Sigmoid colon (tissue), 6 donors: ENCODE measurements at regions not wholly inside any gene's neighbourhood (a gene's known extent, or its start where the extent isn't known, plus 50 kb on each side); places are given as distances from the start of the nearest gene placed in this dataset.

Source experiments
- DNase-seq: peaks from one replicate; pipeline ENCODE4 v3.0.0-alpha.2; 2019
- H3K27ac ChIP-seq, 4 donors: fragments of 200-600 bp; sonication (generic); one replicate each; pipeline ENCODE4 v1.5.1; 2016 to 2019; ENCODE audit warnings: mild to moderate bottlenecking in 1 of 4
- H3K27me3 ChIP-seq, 3 donors: fragments of 200-600 bp; sonication (generic); one replicate each; pipeline ENCODE4 v1.5.1; 2019; ENCODE audit warnings: mild to moderate bottlenecking in 1 of 3
- H3K36me3 ChIP-seq, 4 donors: fragments of 200-600 bp; sonication (generic); one replicate each; pipeline ENCODE4 v1.5.1; 2016 to 2019
- H3K4me1 ChIP-seq, 4 donors: fragments of 200-600 bp; sonication (generic); one replicate each; pipeline ENCODE4 v1.5.1; 2017 to 2019
- H3K4me3 ChIP-seq, 4 donors: fragments of 200-600 bp; sonication (generic); one replicate each; pipeline ENCODE4 v1.5.1; 2017 to 2019; ENCODE audit warnings: mild to moderate bottlenecking in 2 of 4, moderate library complexity in 1 of 4
- H3K9me3 ChIP-seq, 4 donors: fragments of 200-600 bp in 3 of 4; sonication (generic) in 3 of 4; one replicate each; pipeline versions ENCODE4 v1.5.1 to v1.6.1; 2013 to 2019
- CTCF ChIP-seq, 4 experiments: fragments of 450-650 bp in 3 of 4; fragments of 200-600 bp in 1 of 4; IDR thresholded peaks; one replicate each; pipeline ENCODE4 v1.5.1; 2016 to 2019; ENCODE audit warnings: antibody characterized with exemption in 4 of 4, mild to moderate bottlenecking in 3 of 4, moderate library complexity in 2 of 4
- EP300 ChIP-seq, 4 donors: sonication (generic); formaldehyde crosslinking; IDR thresholded peaks; one replicate each; pipeline ENCODE4 v1.6.1; 2017; ENCODE audit warnings: antibody characterized with exemption in 4 of 4
- POLR2A ChIP-seq, 2 donors: fragments of 450-650 bp; IDR thresholded peaks; one replicate each; pipeline ENCODE4 v1.6.1; 2016; ENCODE audit warnings: antibody characterized with exemption in 2 of 2, mild to moderate bottlenecking in 2 of 2, moderate library complexity in 2 of 2
- POLR2AphosphoS5 ChIP-seq, 4 donors: sonication (generic); formaldehyde crosslinking; IDR thresholded peaks; one replicate each; pipeline ENCODE4 v1.6.1; 2017; ENCODE audit warnings: antibody characterized with exemption in 4 of 4
- WGBS, 2 donors: extraction: QIAGEN DNeasy Blood & Tissue Kit; methylation state at CpG; one replicate each; pipeline ENCODE4 v1.1.7; 2013; 5-methylcytosine and 5-hydroxymethylcytosine counted together
- intact Hi-C: fragments of 100-400 bp; cut with DNase I; formaldehyde crosslinking; loops from one replicate; pipeline ENCODE4 v1.15.1; 2023
- donor health status: healthy with polysubstance abuse.
- donor health status: healthy.

DNA sequence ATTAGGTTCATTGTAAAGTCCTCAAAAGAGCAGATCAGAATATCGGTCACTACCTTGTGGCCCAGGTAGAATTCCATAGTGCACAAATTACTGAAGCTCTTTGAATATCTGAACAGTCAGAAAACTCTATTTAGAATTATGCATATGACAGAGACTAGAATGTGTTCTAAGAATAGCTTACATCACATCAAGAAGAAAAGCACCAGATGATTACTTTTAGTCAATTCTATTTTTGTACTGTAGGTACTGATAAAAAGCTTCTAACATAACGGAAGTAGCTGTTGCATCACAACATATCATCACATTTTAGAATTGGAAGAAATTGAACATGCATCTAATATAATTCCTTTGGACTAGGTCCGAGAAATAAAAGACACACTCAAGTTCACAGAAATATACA is 946.6 kb upstream of the ARRDC3 start:
- WGBS, 2 donors = 84 to 89% methylated on average over 3 of the region's 3 CpGs
- Histone ChIP-seq H3K4me3 (no peak overlapping the region), H3K36me3 (no peaks in the 10 kb centered on the region)

DNA sequence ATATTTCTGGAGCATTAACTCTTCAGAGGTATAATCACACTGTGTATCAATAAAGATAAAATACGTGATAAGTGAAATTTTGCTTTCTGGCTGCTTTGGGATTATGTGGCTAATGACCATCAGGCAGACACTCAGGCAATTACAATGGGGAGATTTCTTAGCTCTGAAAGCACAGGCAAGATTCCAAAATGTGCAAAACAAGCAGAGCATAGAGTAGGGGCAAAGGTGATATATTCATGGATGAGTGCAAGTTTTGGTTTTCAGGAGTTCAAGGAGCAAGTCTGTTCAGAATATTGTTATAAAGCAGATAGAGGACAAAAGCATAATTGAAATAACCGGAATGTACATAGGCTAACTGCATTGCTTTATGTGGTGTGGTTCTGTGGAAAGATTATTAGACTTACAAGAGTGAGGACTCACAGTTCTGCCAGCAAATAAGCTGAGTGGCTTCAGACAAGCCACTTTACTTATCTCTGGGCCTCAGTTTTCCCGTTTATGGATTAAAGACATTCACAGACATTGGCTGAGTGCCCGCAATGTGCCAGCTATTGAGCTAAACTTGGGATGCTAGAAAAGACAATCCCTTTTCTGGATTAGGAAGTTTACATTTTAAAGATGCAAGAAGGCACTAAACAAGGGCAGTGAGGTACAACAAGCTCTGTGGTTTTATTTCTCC is 945.6 kb upstream of the ARRDC3 start:
- TF ChIP-seq POLR2AphosphoS5 (IDR thresholded peaks at IDR 0.05) = no peak
- TF ChIP-seq POLR2A (IDR thresholded peaks at IDR 0.05) = no peak
- TF ChIP-seq CTCF (IDR thresholded peaks at IDR 0.05) = no peak
- no peak for TF ChIP-seq EP300 (IDR thresholded peaks at IDR 0.05)
- Histone ChIP-seq H3K36me3 (no peaks in the 10 kb centered on the region), H3K27me3 (no peaks in the 10 kb centered on the region), H3K4me1 (no peaks in the 10 kb centered on the region), H3K9me3 (no peaks in the 10 kb centered on the region), H3K27ac (no peak overlapping the region), H3K4me3 (no peak overlapping the region)
- WGBS, 2 donors = 58 to 82% methylated on average over 4 of the region's 4 CpGs
- intact Hi-C loops = no loop called here
- DNase-seq = no peak

More for the DNA sequence above, 946.6 kb upstream of the ARRDC3 start:
- Histone ChIP-seq H3K27ac (no peak overlapping the region), H3K27me3 (no peaks in the 10 kb centered on the region), H3K4me1 (no peaks in the 10 kb centered on the region), H3K9me3 (no peaks in the 10 kb centered on the region)
- intact Hi-C loops = no loop called here
- DNase-seq = no peak
- no peak for TF ChIP-seq POLR2AphosphoS5 (IDR thresholded peaks at IDR 0.05)
- TF ChIP-seq EP300 (IDR thresholded peaks at IDR 0.05) = no peak
- no peak for TF ChIP-seq CTCF (IDR thresholded peaks at IDR 0.05)
- TF ChIP-seq POLR2A (IDR thresholded peaks at IDR 0.05) = no peak

DNA sequence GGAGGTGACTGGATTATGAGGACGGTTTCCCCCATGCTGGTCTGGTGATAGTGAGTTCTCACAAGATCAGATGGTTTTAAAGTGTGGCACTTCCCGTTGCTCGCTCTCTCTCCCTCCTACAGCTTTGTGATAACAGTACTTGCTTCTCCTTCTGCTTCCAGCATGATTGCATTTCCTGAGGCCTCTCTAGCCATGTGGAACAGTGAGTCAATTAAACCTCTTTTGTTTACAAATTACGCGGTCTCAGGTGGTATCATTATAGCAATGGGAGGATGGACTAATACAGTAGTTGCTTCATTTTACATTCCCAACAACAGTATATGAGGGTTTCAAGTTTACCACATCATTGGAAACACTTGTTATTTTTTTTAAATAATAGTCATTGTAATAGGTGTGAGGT is 937.3 kb upstream of the ARRDC3 start:
- TF ChIP-seq POLR2AphosphoS5 (IDR thresholded peaks at IDR 0.05) = no peak
- no peak for TF ChIP-seq CTCF (IDR thresholded peaks at IDR 0.05)
- TF ChIP-seq EP300 (IDR thresholded peaks at IDR 0.05) = no peak
- TF ChIP-seq POLR2A (IDR thresholded peaks at IDR 0.05) = no peak
- no peak for DNase-seq
- H3K9me3 ChIP-seq = peaks cover 0 to 3% (median 0%) of the 10 kb centered on the region in 4 donors
- H3K4me3 ChIP-seq = no peak overlapping the region
- H3K27ac ChIP-seq = no peak overlapping the region
- H3K4me1 ChIP-seq = no peaks in the 10 kb centered on the region
- WGBS, 2 donors = 69 to 81% methylated on average over 5 of the region's 5 CpGs
- intact Hi-C loops = no loop called here
- no peaks in the 10 kb centered on the region for H3K27me3 ChIP-seq
- no peaks in the 10 kb centered on the region for H3K36me3 ChIP-seq

- no peak overlapping the region for H3K27ac ChIP-seq
- H3K27me3 ChIP-seq = no peaks in the 10 kb centered on the region
- intact Hi-C loops = no loop called here
- H3K4me3 ChIP-seq = no peak overlapping the region
- H3K9me3 ChIP-seq = no peaks in the 10 kb centered on the region
- H3K36me3 ChIP-seq = no peaks in the 10 kb centered on the region
- WGBS, 2 donors = 75 to 82% methylated on average over 2 of the region's 2 CpGs
- no peak for TF ChIP-seq POLR2AphosphoS5 (IDR thresholded peaks at IDR 0.05)
- TF ChIP-seq POLR2A (IDR thresholded peaks at IDR 0.05) = no peak
- TF ChIP-seq CTCF (IDR thresholded peaks at IDR 0.05) = no peak
- TF ChIP-seq EP300 (IDR thresholded peaks at IDR 0.05) = no peak
- H3K4me1 ChIP-seq = no peaks in the 10 kb centered on the region
- no peak for DNase-seq
Observed at GRCh38 chr5:92313385-92313784, 930.3 kb upstream of the ARRDC3 start.
